OCI-LY7 (cell line): ENCODE measurements at regions not wholly inside any gene's neighbourhood (a gene's known extent, or its start where the extent isn't known, plus 50 kb on each side); places are given as distances from the start of the nearest gene placed in this dataset.

Experiments used
- BruUV-seq: library from RNA; stranded (reverse); fragments of 400-500 nt; replicated peaks from 2 replicates; lab custom pipeline; 2021; lab: Mats Ljungman, UMichigan
- CTCF ChIA-PET: fragments of 300-600 bp; sonication (Branson Sonifier 250); formaldehyde crosslinking; loops from one replicate; lab custom pipeline; 2022; ENCODE audit warnings: antibody characterized with exemption; ENCODE audit not compliant: unreplicated experiment; lab: Charles Lee
- POLR2A ChIA-PET: fragments of 300-600 bp; sonication (Branson Sonifier 250); formaldehyde crosslinking; loops from one replicate; lab custom pipeline; 2022; ENCODE audit warnings: antibody characterized with exemption; lab: Charles Lee
- DNase-seq: peaks from one replicate; pipeline ENCODE4 v3.0.0-alpha.2; 2015; ENCODE audit warnings: low spot score
- H2AFZ ChIP-seq: fragments of 200-600 bp; sonication (generic), shearing (Covaris generic); 2 replicates; pipeline ENCODE4 v1.6.1; 2014; ENCODE audit warnings: mild to moderate bottlenecking, antibody characterized with exemption, low read length, moderate library complexity
- H3K27ac ChIP-seq: fragments of 200-600 bp; sonication (generic); 2 replicates; pipeline ENCODE4 v1.5.1; 2014; ENCODE audit warnings: mixed run types, low read depth, mild to moderate bottlenecking, moderate library complexity, low read length, inconsistent platforms; ENCODE audit not compliant: poor library complexity, severe bottlenecking
- H3K36me3 ChIP-seq: fragments of 200-600 bp; sonication (generic); 2 replicates; pipeline ENCODE4 v1.6.1; 2014; ENCODE audit warnings: mild to moderate bottlenecking, antibody characterized with exemption, low read length, moderate library complexity, mixed read lengths; ENCODE audit not compliant: insufficient read depth
- H3K4me1 ChIP-seq: fragments of 200-600 bp; sonication (generic); 2 replicates; pipeline ENCODE4 v1.5.1; 2014; ENCODE audit warnings: mild to moderate bottlenecking, low read length; ENCODE audit not compliant: insufficient read depth, poor library complexity, severe bottlenecking
- H3K4me2 ChIP-seq: fragments of 200-600 bp; sonication (generic); 2 replicates; pipeline ENCODE4 v1.6.1; 2014; ENCODE audit warnings: mild to moderate bottlenecking, low read length
- H3K4me3 ChIP-seq: fragments of 200-600 bp; sonication (generic); 2 replicates; pipeline ENCODE4 v1.5.1; 2014; ENCODE audit warnings: mild to moderate bottlenecking, low read depth, low read length; ENCODE audit not compliant: poor library complexity, severe bottlenecking
- H3K79me2 ChIP-seq: fragments of 200-600 bp; sonication (generic); 2 replicates; pipeline ENCODE4 v1.6.1; 2016; ENCODE audit warnings: low read depth, mild to moderate bottlenecking, low read length, moderate library complexity, mixed read lengths; ENCODE audit not compliant: insufficient read depth
- H3K9me2 ChIP-seq: fragments of 200-600 bp; sonication (generic); 2 replicates; pipeline ENCODE4 v1.6.1; 2016; ENCODE audit warnings: mild to moderate bottlenecking, low read length, mixed read lengths; ENCODE audit not compliant: insufficient read depth
- H3K9me3 ChIP-seq: fragments of 200-600 bp; sonication (generic); 2 replicates; pipeline ENCODE4 v1.6.1; 2014; ENCODE audit warnings: mild to moderate bottlenecking, mixed run types, low read length, mixed read lengths
- H4K20me1 ChIP-seq: fragments of 200-600 bp; sonication (generic); 2 replicates; pipeline ENCODE4 v1.6.1; 2014; ENCODE audit warnings: mild to moderate bottlenecking, antibody characterized with exemption, low read length, moderate library complexity, mixed read lengths; ENCODE audit not compliant: insufficient read depth
- CTCF ChIP-seq: fragments of 200-600 bp; sonication (generic); conservative IDR thresholded peaks from 2 replicates; pipeline ENCODE4 v1.5.1; 2014; ENCODE audit warnings: mild to moderate bottlenecking, antibody characterized with exemption, low read length, moderate library complexity, mixed read lengths
- EZH2phosphoT487 ChIP-seq: fragments of 200-600 bp; sonication (generic); IDR thresholded peaks from 2 replicates; pipeline ENCODE4 v1.6.1; 2018; ENCODE audit warnings: low read depth, borderline replicate concordance, mild to moderate bottlenecking, mixed run types, antibody characterized with exemption, low read length, moderate library complexity, mixed read lengths
- intact Hi-C: fragments of 100-400 bp; cut with micrococcal nuclease; formaldehyde crosslinking; loops from one replicate; pipeline ENCODE4 v1.10.0; 2022; ENCODE audit not compliant: unreplicated experiment

DNA sequence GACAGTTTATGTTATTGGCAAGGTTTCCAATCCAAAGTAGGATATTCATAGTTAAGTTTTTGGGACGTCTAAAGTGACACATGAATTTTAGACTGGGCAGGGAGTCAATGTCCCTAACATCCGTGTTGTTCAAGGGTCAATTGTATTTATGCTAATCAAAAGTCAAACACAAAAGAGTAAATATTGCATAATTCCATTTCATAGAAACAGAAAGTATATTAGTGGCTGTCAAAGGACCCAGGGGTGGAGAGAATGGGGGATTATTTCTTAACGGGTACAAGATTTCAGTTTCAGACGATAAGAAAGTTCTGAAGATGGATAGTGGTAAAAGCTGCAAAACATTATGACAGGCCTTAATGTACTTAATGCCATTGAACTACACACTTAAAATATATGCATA lies 971.8 kb upstream of the AGA start:
- Histone ChIP-seq H3K27ac (no peak overlapping the region), H3K4me2 (no peak overlapping the region), H3K4me3 (no peak overlapping the region), H3K4me1 (no peaks in the 10 kb centered on the region), H3K79me2 (no peaks in the 10 kb centered on the region), H3K9me2 (no peaks in the 10 kb centered on the region), H3K9me3 (no peaks in the 10 kb centered on the region), H4K20me1 (no peaks in the 10 kb centered on the region), H3K36me3 (no peaks in the 10 kb centered on the region), H2AFZ (no peak overlapping the region)
- ChIA-PET CTCF (no interaction called here), POLR2A (no interaction called here)
- DNase-seq, result no peak
- BruUV-seq, result no TSS peak
- intact Hi-C loops, result no loop called here
- TF ChIP-seq EZH2phosphoT487, result no peak
- TF ChIP-seq CTCF, result no peak

GRCh38 chr4:178414881-178415446 lies 972.7 kb upstream of the AGA start:
- POLR2A ChIA-PET, result no interaction called here
- BruUV-seq, result no TSS peak
- no peaks in the 10 kb centered on the region for H3K9me3 ChIP-seq
- CTCF ChIA-PET, result no interaction called here
- no peaks in the 10 kb centered on the region for H3K9me2 ChIP-seq
- H4K20me1 ChIP-seq, result no peaks in the 10 kb centered on the region
- intact Hi-C loops, result no loop called here
- H3K36me3 ChIP-seq, result no peaks in the 10 kb centered on the region
- H2AFZ ChIP-seq, result no peak overlapping the region
- TF ChIP-seq EZH2phosphoT487 (no peak), CTCF (no peak)
- no peak for DNase-seq
- no peak overlapping the region for H3K4me2 ChIP-seq
- H3K4me1 ChIP-seq, result no peaks in the 10 kb centered on the region
- no peaks in the 10 kb centered on the region for H3K79me2 ChIP-seq
- no peak overlapping the region for H3K4me3 ChIP-seq
- no peak overlapping the region for H3K27ac ChIP-seq

DNA sequence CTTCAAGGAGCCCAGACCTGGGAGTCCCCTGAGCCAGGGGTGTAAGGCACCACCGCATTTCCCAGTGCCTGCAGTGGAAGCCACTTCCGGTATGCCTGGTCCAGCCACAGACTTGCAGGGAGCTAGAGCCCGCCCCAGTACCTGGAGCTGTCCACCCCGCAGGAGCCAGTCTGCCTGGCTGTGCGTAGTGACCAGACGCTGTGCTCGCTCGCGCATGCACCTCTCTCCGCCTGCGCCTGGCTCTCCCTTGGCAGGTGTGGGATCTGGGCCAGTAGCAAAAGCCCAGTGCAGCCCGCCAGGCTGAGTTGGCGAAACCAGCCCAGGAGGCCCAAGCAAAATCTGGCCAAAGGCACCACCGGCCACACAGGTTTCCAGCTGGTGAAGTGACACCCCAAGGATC lies 973.7 kb upstream of the AGA start:
- intact Hi-C loops, result no loop called here
- no peak for DNase-seq
- H3K36me3 ChIP-seq, result no peaks in the 10 kb centered on the region
- TF ChIP-seq CTCF (no peak), EZH2phosphoT487 (no peak)
- no TSS peak for BruUV-seq
- no peaks in the 10 kb centered on the region for H4K20me1 ChIP-seq
- no peak overlapping the region for H3K4me2 ChIP-seq
- no peak overlapping the region for H3K27ac ChIP-seq
- ChIA-PET CTCF (no interaction called here), POLR2A (no interaction called here)
- no peaks in the 10 kb centered on the region for H3K9me3 ChIP-seq
- no peak overlapping the region for H3K4me3 ChIP-seq
- H3K79me2 ChIP-seq, result no peaks in the 10 kb centered on the region
- no peaks in the 10 kb centered on the region for H3K9me2 ChIP-seq
- H2AFZ ChIP-seq, result no peak overlapping the region
- H3K4me1 ChIP-seq, result no peaks in the 10 kb centered on the region
